ENCODE measurements at regions not wholly inside any gene's neighbourhood (a gene's known extent, or its start where the extent isn't known, plus 50 kb on each side); places are given as distances from the start of the nearest gene placed in this dataset.

DNA sequence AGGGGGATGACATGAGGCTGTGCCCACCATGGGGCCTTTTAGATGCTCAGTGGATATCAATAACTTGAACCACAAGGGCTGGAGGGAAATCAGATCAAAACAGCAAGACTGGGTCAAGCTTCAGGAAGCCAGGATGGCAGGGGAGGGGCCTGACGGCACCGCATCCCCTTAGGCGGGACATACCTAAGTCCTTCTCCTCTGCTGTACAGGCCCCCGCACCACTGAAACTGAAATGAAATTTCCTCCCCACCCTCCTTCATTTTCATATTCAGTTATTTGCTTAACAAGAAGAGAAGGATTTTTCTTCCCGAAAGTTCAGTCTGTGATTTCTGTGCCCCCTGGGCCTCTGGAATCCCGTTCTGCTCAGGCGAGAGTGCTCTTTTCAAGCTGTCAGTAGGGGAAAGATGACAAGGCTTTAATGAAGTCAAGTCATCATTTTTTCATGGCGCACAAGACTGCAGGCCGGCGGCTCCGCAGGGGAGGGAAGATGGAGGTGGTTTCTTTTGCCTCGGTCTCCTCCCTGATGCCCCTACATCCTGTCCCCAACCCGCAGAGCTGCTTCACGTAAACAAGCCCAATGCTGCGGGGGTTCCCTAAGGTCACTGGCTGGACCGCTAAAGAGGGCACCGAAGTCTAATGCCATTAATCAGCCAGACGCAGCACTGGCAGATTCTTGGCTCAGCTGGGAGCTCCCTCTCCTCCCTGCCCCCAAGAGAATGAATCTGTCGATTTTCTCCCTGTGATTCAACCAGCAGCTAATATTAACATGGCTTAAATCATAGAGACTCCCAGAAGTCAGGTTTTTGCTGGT is 264.8 kb downstream of the C1orf94 start:
- no peak for TF ChIP-seq POLR2A (IDR thresholded peaks at IDR 0.05)
- TF ChIP-seq, protein P1, sequence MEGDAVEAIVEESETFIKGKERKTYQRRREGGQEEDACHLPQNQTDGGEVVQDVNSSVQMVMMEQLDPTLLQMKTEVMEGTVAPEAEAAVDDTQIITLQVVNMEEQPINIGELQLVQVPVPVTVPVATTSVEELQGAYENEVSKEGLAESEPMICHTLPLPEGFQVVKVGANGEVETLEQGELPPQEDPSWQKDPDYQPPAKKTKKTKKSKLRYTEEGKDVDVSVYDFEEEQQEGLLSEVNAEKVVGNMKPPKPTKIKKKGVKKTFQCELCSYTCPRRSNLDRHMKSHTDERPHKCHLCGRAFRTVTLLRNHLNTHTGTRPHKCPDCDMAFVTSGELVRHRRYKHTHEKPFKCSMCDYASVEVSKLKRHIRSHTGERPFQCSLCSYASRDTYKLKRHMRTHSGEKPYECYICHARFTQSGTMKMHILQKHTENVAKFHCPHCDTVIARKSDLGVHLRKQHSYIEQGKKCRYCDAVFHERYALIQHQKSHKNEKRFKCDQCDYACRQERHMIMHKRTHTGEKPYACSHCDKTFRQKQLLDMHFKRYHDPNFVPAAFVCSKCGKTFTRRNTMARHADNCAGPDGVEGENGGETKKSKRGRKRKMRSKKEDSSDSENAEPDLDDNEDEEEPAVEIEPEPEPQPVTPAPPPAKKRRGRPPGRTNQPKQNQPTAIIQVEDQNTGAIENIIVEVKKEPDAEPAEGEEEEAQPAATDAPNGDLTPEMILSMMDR (IDR thresholded peaks at IDR 0.05) = no peak

All from thyroid gland (tissue), 4 donors.